Prostate gland (tissue), 2 donors: ENCODE measurements at regions not wholly inside any gene's neighbourhood (a gene's known extent, or its start where the extent isn't known, plus 50 kb on each side); places are given as distances from the start of the nearest gene placed in this dataset.
"Not testable (repeated sequence)": the region's sequence is repeated elsewhere in the genome, so short reads cannot be mapped to it uniquely, and the experiment has no call there.

ENCODE experiments used
- DNase-seq: peaks from one replicate; pipeline ENCODE4 v3.0.0-alpha.2; 2019; ENCODE audit warnings: low spot score
- H3K27ac ChIP-seq, 2 donors: fragments of 200-600 bp; sonication (generic); 2 replicates each; pipeline ENCODE4 v1.5.1; 2017 to 2019
- H3K27me3 ChIP-seq: fragments of 200-600 bp; sonication (generic); replicated peaks from 2 replicates; pipeline ENCODE4 v1.5.1; 2019; ENCODE audit not compliant: insufficient read depth
- H3K36me3 ChIP-seq, 2 donors: fragments of 200-600 bp; sonication (generic); 1 replicate in 1 of 2; 2 replicates in 1 of 2; pipeline versions ENCODE4 v1.5.1 to v1.8.1; 2017 to 2019
- H3K4me1 ChIP-seq: fragments of 200-600 bp; sonication (generic); replicated peaks from 2 replicates; pipeline ENCODE4 v1.5.1; 2019
- H3K4me3 ChIP-seq, 2 donors: fragments of 200-600 bp; sonication (generic); 2 replicates each; pipeline ENCODE4 v1.5.1; 2017 to 2019
- H3K9me3 ChIP-seq: fragments of 200-600 bp; sonication (generic); 2 replicates; pipeline ENCODE4 v1.5.1; 2017
- CTCF ChIP-seq, 4 experiments: fragments of 200-600 bp in 2 of 4; fragments of 450-650 bp in 2 of 4; sonication (generic) in 2 of 4; IDR thresholded peaks; 1 replicate in 3 of 4; 2 replicates in 1 of 4; pipeline ENCODE4 v1.5.1; 2016 to 2019; ENCODE audit warnings: antibody characterized with exemption in 4 of 4, mild to moderate bottlenecking in 2 of 4, moderate library complexity in 2 of 4
- POLR2A ChIP-seq: fragments of 450-650 bp; IDR thresholded peaks from one replicate; pipeline ENCODE4 v1.6.1; 2016; ENCODE audit warnings: antibody characterized with exemption, mild to moderate bottlenecking
- POLR2AphosphoS5 ChIP-seq: sonication (generic); formaldehyde crosslinking; IDR thresholded peaks from one replicate; pipeline ENCODE4 v1.6.1; 2017; ENCODE audit warnings: antibody characterized with exemption
- WGBS: methylation state at CpG from one replicate; pipeline ENCODE4 v1.1.5; 2018; 5-methylcytosine and 5-hydroxymethylcytosine counted together
- intact Hi-C: fragments of 100-400 bp; cut with DNase I; formaldehyde crosslinking; loops from one replicate; pipeline ENCODE4 v1.14.2; 2022

GRCh38 chr3:21234933-21235332, 516.1 kb downstream of the ZNF385D start:
- 95% methylated on average over 1 of the region's 1 CpG for WGBS
- H3K36me3 ChIP-seq: no peaks in the 10 kb centered on the region
- DNase-seq: no peak
- H3K9me3 ChIP-seq: no peaks in the 10 kb centered on the region
- H3K27ac ChIP-seq: no peak overlapping the region
- no peaks in the 10 kb centered on the region for H3K4me1 ChIP-seq
- H3K4me3 ChIP-seq: no peak overlapping the region
- TF ChIP-seq POLR2AphosphoS5: no peak
- no peak for TF ChIP-seq CTCF (IDR thresholded peaks at IDR 0.05)
- no peak for TF ChIP-seq POLR2A
- intact Hi-C loops: no loop called here
- no peaks in the 10 kb centered on the region for H3K27me3 ChIP-seq

- 53% methylated on average over 4 of the region's 4 CpGs for WGBS
- no peak overlapping the region for H3K4me3 ChIP-seq
- H3K27ac ChIP-seq: no peak overlapping the region
- TF ChIP-seq CTCF (IDR thresholded peaks at IDR 0.05): no peak
- no peak for TF ChIP-seq POLR2AphosphoS5
- TF ChIP-seq POLR2A: no peak
- no peaks in the 10 kb centered on the region for H3K4me1 ChIP-seq
- no peak for DNase-seq
- intact Hi-C loops: no loop called here
- no peaks in the 10 kb centered on the region for H3K9me3 ChIP-seq
- no peaks in the 10 kb centered on the region for H3K36me3 ChIP-seq
- no peaks in the 10 kb centered on the region for H3K27me3 ChIP-seq
Measured at GRCh38 chr3:21229426-21230135, 521.4 kb downstream of the ZNF385D start.

GRCh38 chr3:21226086-21226485, 524.9 kb downstream of the ZNF385D start:
- Histone ChIP-seq H3K4me1 (no peaks in the 10 kb centered on the region), H3K36me3 (no peaks in the 10 kb centered on the region), H3K4me3 (no peak overlapping the region), H3K27me3 (no peaks in the 10 kb centered on the region), H3K9me3 (no peaks in the 10 kb centered on the region), H3K27ac (no peak overlapping the region)
- DNase-seq: no peak
- TF ChIP-seq CTCF (IDR thresholded peaks at IDR 0.05) (no peak), POLR2AphosphoS5 (no peak), POLR2A (no peak)
- 80% methylated on average over 13 of the region's 13 CpGs for WGBS
- intact Hi-C loops: no loop called here

GRCh38 chr3:21220944-21221343, 530.1 kb downstream of the ZNF385D start:
- Histone ChIP-seq H3K36me3 (no peaks in the 10 kb centered on the region), H3K4me1 (no peaks in the 10 kb centered on the region), H3K4me3 (no peak overlapping the region), H3K27me3 (no peaks in the 10 kb centered on the region), H3K9me3 (no peaks in the 10 kb centered on the region), H3K27ac (no peak overlapping the region)
- TF ChIP-seq CTCF (IDR thresholded peaks at IDR 0.05) (no peak), POLR2A (no peak), POLR2AphosphoS5 (no peak)
- DNase-seq: no peak
- WGBS: 89% methylated on average over 1 of the region's 1 CpG
- intact Hi-C loops: no loop called here

DNA sequence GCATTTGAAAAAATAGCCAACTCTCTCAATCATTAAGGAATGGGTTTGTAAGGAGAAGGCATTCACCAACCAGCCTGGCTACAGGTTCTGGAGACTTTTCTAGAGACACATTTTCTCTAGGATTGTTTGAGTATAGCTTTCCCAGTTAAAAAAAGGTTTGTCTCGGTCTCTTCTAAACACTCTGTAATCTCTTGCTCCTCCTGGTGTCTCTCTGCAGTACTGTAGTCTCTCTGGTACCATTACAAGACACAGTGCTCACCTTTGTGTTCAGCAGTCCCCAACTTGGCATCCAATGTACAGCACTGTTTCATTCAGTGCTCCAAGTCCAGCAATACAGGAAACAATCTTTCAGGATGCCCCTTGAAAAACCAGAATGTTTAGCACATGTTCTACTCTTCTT, 534.4 kb downstream of the ZNF385D start:
- TF ChIP-seq CTCF (IDR thresholded peaks at IDR 0.05) (no peak), POLR2A (no peak), POLR2AphosphoS5 (no peak)
- no peaks in the 10 kb centered on the region for H3K36me3 ChIP-seq
- DNase-seq: no peak
- H3K4me1 ChIP-seq: no peaks in the 10 kb centered on the region
- H3K9me3 ChIP-seq: no peaks in the 10 kb centered on the region
- no peak overlapping the region for H3K27ac ChIP-seq
- H3K4me3 ChIP-seq: no peak overlapping the region
- intact Hi-C loops: no loop called here
- WGBS: 70% methylated on average over 1 of the region's 1 CpG
- no peaks in the 10 kb centered on the region for H3K27me3 ChIP-seq

DNA sequence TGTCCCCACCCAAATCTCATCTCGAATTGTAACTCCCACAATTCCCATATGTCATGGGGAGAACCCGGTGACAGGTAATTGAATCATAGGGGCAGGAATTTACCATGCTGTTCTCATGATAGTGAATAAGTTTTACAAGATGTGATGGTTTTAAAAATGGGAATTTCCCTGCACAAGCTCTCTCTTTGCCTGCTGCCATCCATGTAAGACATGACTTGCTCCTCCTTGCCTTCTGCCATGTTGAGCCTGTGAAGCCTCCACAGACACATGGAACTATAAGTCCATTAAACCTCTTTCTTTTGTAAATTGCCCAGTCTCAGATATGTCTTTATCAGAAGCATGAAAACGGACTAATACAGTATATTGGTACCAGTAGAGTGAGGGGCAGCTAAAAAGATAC, 546.9 kb downstream of the ZNF385D start:
- H3K9me3 ChIP-seq, H3K4me1 ChIP-seq, H3K36me3 ChIP-seq, DNase-seq, intact Hi-C loops, H3K27ac ChIP-seq, H3K27me3 ChIP-seq, H3K4me3 ChIP-seq: not testable (repeated sequence)
- WGBS: 83% methylated on average over 3 of the region's 3 CpGs
